SU-DHL-6 (cell line): ENCODE measurements at regions not wholly inside any gene's neighbourhood (a gene's known extent, or its start where the extent isn't known, plus 50 kb on each side); places are given as distances from the start of the nearest gene placed in this dataset.

Experiments
- H2AFZ ChIP-seq: fragments of 200-600 bp; sonication (generic); 2 replicates; pipeline ENCODE4 v1.6.1; 2014; ENCODE audit warnings: low read depth, mild to moderate bottlenecking, moderate library complexity, mixed read lengths, antibody characterized with exemption, low read length; ENCODE audit not compliant: severe bottlenecking
- H3F3A ChIP-seq: fragments of 200-600 bp; shearing (Covaris generic); 2 replicates; pipeline ENCODE4 v1.6.0; 2016; ENCODE audit warnings: antibody characterized with exemption, mild to moderate bottlenecking; ENCODE audit not compliant: insufficient read depth
- H3K27ac ChIP-seq: fragments of 200-600 bp; sonication (generic); 2 replicates; pipeline ENCODE4 v1.5.1; 2016; ENCODE audit warnings: low read depth, mild to moderate bottlenecking, low read length, moderate library complexity, mixed read lengths
- H3K27me3 ChIP-seq: fragments of 200-600 bp; sonication (generic), shearing (Covaris generic); 2 replicates; pipeline ENCODE4 v1.6.0; 2014; ENCODE audit warnings: mild to moderate bottlenecking, low read length
- H3K36me3 ChIP-seq: fragments of 200-600 bp; sonication (generic); 2 replicates; pipeline ENCODE4 v1.6.1; 2014; ENCODE audit warnings: mild to moderate bottlenecking, low read length, mixed read lengths
- H3K4me2 ChIP-seq: fragments of 300-600, 200-600 bp; shearing (Covaris generic), sonication (generic); 2 replicates; pipeline ENCODE4 v1.6.0; 2014; ENCODE audit warnings: low read length, low read depth, mild to moderate bottlenecking; ENCODE audit not compliant: poor library complexity, severe bottlenecking
- H3K4me3 ChIP-seq: fragments of 200-600 bp; sonication (generic); 2 replicates; pipeline ENCODE4 v1.5.1; 2014; ENCODE audit warnings: antibody characterized with exemption, low read length, mild to moderate bottlenecking, mixed read lengths; ENCODE audit not compliant: insufficient read depth, poor library complexity, severe bottlenecking
- H3K79me2 ChIP-seq: fragments of 200-600 bp; sonication (generic); 2 replicates; pipeline ENCODE4 v1.6.1; 2014; ENCODE audit warnings: mild to moderate bottlenecking, low read length, moderate library complexity; ENCODE audit not compliant: insufficient read depth
- H3K9ac ChIP-seq: fragments of 200-600 bp; sonication (generic); 2 replicates; pipeline ENCODE4 v1.7.0; 2014; ENCODE audit warnings: mild to moderate bottlenecking, low read length
- H3K9me2 ChIP-seq: fragments of 200-600 bp; sonication (generic); replicated peaks from 2 replicates; pipeline ENCODE4 v1.6.1; 2014; ENCODE audit warnings: low read length; ENCODE audit not compliant: insufficient read depth
- H3K9me3 ChIP-seq: fragments of 200-600 bp; sonication (generic); 2 replicates; pipeline ENCODE4 v1.6.1; 2014; ENCODE audit warnings: low read length, mixed read lengths; ENCODE audit not compliant: insufficient read depth
- H4K20me1 ChIP-seq: fragments of 200-600 bp; sonication (generic); 2 replicates; pipeline ENCODE4 v1.6.1; 2014; ENCODE audit warnings: low read depth, mild to moderate bottlenecking, antibody characterized with exemption, low read length, moderate library complexity, mixed read lengths
- EZH2phosphoT487 ChIP-seq: fragments of 200-600 bp; sonication (generic), shearing (Covaris generic); conservative IDR thresholded peaks from 2 replicates; pipeline ENCODE4 v1.6.1; 2018; ENCODE audit warnings: mild to moderate bottlenecking, antibody characterized with exemption, low read length, moderate library complexity, mixed read lengths
- TF ChIP-seq, protein P1 (sequence below): fragments of 200-600 bp; sonication (generic); IDR thresholded peaks from one replicate; pipeline ENCODE4 v1.5.1; 2017; ENCODE audit warnings: antibody characterized with exemption, mild to moderate bottlenecking, low read length, moderate library complexity; ENCODE audit not compliant: insufficient read depth, poor library complexity, severe bottlenecking

DNA sequence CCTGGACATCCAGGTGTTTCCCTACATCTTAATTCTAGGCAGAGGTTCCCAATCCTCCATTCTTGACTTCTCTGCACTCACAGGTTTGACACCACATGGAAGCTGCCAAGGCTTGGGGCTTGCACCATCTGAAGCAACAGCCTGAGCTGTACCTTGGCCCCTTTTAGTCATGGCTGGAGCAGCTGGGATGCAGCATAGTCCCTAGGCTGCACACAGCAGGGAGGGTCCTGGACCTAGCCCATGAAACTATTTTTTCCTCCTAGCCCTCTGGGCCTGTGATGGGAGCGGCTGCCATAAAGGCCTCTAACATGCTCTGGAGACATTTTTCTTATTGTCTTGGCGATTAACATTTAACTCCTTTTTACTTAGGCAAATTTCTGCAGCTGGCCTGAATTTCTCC, 417.2 kb upstream of the FLRT2 start:
- Histone ChIP-seq H3K9me2 (no peaks in the 10 kb centered on the region), H3K9ac (no peak overlapping the region), H3K9me3 (peaks cover 5% of the 10 kb centered on the region; the same call in 1 of the 2 replicates), H3K4me2 (no peak overlapping the region), H3K36me3 (no peaks in the 10 kb centered on the region), H3F3A (no peaks in the 10 kb centered on the region), H3K79me2 (no peaks in the 10 kb centered on the region), H3K27ac (no peak overlapping the region), H3K4me3 (no peak overlapping the region), H4K20me1 (no peaks in the 10 kb centered on the region), H3K27me3 (no peaks in the 10 kb centered on the region), H2AFZ (no peak overlapping the region)
- TF ChIP-seq, protein P1, sequence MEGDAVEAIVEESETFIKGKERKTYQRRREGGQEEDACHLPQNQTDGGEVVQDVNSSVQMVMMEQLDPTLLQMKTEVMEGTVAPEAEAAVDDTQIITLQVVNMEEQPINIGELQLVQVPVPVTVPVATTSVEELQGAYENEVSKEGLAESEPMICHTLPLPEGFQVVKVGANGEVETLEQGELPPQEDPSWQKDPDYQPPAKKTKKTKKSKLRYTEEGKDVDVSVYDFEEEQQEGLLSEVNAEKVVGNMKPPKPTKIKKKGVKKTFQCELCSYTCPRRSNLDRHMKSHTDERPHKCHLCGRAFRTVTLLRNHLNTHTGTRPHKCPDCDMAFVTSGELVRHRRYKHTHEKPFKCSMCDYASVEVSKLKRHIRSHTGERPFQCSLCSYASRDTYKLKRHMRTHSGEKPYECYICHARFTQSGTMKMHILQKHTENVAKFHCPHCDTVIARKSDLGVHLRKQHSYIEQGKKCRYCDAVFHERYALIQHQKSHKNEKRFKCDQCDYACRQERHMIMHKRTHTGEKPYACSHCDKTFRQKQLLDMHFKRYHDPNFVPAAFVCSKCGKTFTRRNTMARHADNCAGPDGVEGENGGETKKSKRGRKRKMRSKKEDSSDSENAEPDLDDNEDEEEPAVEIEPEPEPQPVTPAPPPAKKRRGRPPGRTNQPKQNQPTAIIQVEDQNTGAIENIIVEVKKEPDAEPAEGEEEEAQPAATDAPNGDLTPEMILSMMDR = no peak
- TF ChIP-seq EZH2phosphoT487 = no peak

DNA sequence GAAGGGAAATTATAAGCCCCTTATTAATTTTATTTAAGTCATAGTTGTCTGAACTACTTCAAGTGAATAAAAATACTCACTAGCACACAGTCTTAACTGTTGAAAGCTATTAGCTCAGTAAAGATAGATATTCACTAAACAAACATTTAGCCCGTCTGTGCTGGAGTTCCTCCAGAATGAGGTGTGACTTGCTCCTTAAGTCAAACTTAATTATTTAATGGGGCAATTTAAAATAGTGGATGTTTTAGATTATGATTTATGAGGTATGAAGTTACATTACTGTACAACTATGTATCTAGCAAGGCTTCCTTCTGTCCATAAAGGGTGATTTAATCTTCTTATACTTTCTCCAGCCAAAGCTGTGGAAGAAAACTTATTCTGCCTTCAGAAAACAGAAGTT, 414.0 kb upstream of the FLRT2 start:
- Histone ChIP-seq H4K20me1 (no peaks in the 10 kb centered on the region), H3K9me2 (no peaks in the 10 kb centered on the region), H2AFZ (no peak overlapping the region), H3K79me2 (no peaks in the 10 kb centered on the region), H3K4me2 (no peak overlapping the region), H3K9ac (no peak overlapping the region), H3K36me3 (no peaks in the 10 kb centered on the region), H3K27ac (no peak overlapping the region), H3K9me3 (peaks cover 5% of the 10 kb centered on the region; the same call in 1 of the 2 replicates), H3F3A (no peaks in the 10 kb centered on the region), H3K27me3 (no peaks in the 10 kb centered on the region), H3K4me3 (no peak overlapping the region)
- TF ChIP-seq, protein P1 = no peak
- no peak for TF ChIP-seq EZH2phosphoT487

DNA sequence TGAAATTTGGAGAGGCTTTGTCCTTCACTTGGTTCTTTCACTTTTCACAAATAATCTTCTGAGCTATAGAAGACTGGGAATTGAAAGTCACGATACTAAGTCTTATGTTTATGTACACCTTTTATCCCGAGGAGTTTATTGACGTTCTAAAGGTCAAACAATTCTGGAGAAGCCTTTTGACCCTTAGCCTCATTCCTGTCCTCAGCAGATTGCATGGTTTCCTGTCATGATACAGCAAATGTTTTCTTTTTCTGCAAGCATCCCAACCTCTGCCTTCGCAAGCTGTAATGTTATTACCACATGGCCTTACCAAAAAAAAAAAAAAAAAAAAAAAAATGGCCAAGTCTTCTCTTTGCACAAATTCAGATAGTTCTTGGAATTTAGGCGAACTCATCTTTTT, 411.7 kb upstream of the FLRT2 start:
- Histone ChIP-seq H3K36me3 (no peaks in the 10 kb centered on the region), H3K9me3 (no peaks in the 10 kb centered on the region), H2AFZ (no peak overlapping the region), H3K4me2 (no peak overlapping the region), H3F3A (no peaks in the 10 kb centered on the region), H3K27ac (no peak overlapping the region), H3K4me3 (no peak overlapping the region), H3K9me2 (no peaks in the 10 kb centered on the region), H4K20me1 (no peaks in the 10 kb centered on the region), H3K79me2 (no peaks in the 10 kb centered on the region), H3K27me3 (no peaks in the 10 kb centered on the region), H3K9ac (no peak overlapping the region)
- no peak for TF ChIP-seq EZH2phosphoT487
- TF ChIP-seq, protein P1 = no peak

DNA sequence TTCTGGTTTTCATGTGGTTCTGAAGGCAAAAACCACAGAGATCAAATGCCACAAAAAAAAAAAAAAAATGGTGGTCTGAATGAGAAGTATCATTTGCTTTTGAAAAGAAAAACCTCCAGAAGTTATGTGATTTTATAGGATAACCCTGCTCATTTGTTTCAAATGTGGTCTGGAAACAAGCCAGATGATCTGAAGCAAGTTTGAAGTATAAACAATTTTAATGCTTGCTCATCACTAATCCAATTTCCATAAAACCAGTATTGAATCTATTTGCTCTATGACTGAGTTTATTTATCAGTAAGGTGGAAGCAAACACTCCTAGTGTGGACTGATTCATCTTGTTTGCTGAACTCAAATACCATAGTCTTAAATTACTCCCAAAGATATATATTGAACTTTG, 407.3 kb upstream of the FLRT2 start:
- no peak overlapping the region for H3K4me2 ChIP-seq
- H3K79me2 ChIP-seq = no peaks in the 10 kb centered on the region
- H2AFZ ChIP-seq = no peak overlapping the region
- H4K20me1 ChIP-seq = no peaks in the 10 kb centered on the region
- H3K36me3 ChIP-seq = no peaks in the 10 kb centered on the region
- no peak for TF ChIP-seq EZH2phosphoT487
- TF ChIP-seq, protein P1 = no peak
- no peak overlapping the region for H3K9ac ChIP-seq
- H3K9me3 ChIP-seq = no peaks in the 10 kb centered on the region
- no peaks in the 10 kb centered on the region for H3F3A ChIP-seq
- H3K4me3 ChIP-seq = no peak overlapping the region
- H3K27me3 ChIP-seq = no peaks in the 10 kb centered on the region
- H3K27ac ChIP-seq = no peak overlapping the region
- no peaks in the 10 kb centered on the region for H3K9me2 ChIP-seq
